GM21390 (cell line): ENCODE measurements at regions not wholly inside any gene's neighbourhood (a gene's known extent, or its start where the extent isn't known, plus 50 kb on each side); places are given as distances from the start of the nearest gene placed in this dataset.
"Not testable (repeated sequence)": the region's sequence is repeated elsewhere in the genome, so short reads cannot be mapped to it uniquely, and the experiment has no call there.

Experiments
- ATAC-seq: cut with Tn5 transposase; IDR thresholded peaks from one replicate; pipeline ENCODE4 v1.9.1; 2021; ENCODE audit not compliant: unreplicated experiment

- ATAC-seq, result no peak
Observed at GRCh38 chr16:87135246-87136030, 181.8 kb downstream of the C16orf95 start.

GRCh38 chr16:87138316-87138715 is 178.9 kb downstream of the C16orf95 start:
- no peak for ATAC-seq

DNA sequence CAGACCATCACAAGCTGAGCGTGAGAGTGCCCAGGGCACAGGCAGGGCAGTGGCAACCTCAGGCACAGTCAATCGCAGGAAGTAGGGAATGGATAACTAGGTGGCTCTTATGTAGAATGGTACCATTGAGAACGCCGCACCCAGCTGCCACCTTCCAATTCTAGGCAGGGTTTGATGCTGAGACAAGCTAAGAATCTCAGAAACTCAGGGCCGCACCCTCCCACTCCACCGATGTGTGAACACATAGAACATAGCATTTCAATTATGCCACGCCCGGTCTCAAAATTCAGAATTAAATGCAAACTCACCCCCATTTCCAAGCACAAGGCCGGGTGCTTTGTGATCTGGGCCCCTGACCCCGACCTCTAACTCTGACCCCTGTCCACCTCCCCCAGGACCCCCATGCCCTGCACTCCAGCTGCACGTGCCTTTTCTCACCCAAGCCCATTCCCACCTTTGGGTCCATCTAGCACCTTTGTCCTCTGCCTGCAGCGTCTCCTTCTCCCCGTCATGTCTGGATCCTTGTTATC is 178.4 kb downstream of the C16orf95 start:
- ATAC-seq, result no peak

- no peak for ATAC-seq
Observed at GRCh38 chr16:87140211-87141200, 176.7 kb downstream of the C16orf95 start.

- ATAC-seq, result no peak
Observed at GRCh38 chr16:87141402-87141801, 175.8 kb downstream of the C16orf95 start.

GRCh38 chr16:87143661-87144121 is 173.5 kb downstream of the C16orf95 start:
- no peak for ATAC-seq

GRCh38 chr16:87144232-87144631 is 173.0 kb downstream of the C16orf95 start:
- ATAC-seq, result no peak

- no peak for ATAC-seq
Observed at GRCh38 chr16:87145181-87146176, 171.7 kb downstream of the C16orf95 start.

GRCh38 chr16:87146676-87147075 is 170.5 kb downstream of the C16orf95 start:
- ATAC-seq, result no peak

GRCh38 chr16:87149051-87149450 is 168.1 kb downstream of the C16orf95 start:
- no peak for ATAC-seq

DNA sequence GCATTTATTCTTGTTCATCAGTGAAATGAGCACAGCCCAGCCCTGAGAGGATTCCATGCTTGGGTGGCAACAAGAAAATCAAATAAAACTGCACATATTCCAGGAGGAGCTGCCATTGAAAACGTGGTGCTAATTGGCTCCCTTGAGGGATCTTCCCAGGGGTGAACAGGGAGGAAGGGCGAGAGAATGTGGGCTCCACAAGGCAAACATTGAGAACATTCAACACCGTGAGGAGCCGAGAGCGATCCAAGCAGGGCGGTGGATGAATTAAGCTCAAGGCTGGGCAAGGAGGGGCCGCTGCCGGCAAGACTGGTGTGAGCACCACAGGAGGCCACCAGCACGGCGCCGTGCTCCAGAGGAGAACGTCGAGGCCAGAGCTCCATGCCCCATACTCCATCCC is 166.9 kb downstream of the C16orf95 start:
- ATAC-seq, result no peak

GRCh38 chr16:87150681-87151280 is 166.4 kb downstream of the C16orf95 start:
- no peak for ATAC-seq

DNA sequence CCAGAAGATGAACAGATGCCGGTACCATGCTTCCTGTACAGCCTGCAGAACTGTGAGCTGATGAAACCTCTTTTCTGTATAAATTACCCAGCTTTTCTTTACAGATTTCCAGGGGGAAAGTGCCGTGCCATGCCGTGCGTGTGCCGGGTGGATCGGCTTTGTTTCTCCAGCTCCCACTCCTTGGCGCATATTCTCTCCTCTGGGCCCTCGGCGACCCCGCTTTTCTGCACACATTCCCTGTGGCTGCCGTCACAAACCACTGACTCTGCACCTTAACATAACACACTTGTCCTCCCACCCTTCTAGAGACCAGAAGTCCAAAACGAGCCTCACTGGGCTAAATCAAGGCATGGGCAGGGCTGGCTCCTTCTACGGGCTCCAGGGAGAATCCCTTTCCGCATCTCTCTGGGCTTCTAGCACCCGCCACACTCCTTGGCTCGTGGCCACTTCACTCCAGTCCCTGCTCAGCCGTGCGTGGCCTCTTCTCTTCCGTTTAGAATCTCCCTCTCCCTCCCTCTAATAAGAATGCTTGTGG is 164.9 kb downstream of the C16orf95 start:
- ATAC-seq, result no peak

DNA sequence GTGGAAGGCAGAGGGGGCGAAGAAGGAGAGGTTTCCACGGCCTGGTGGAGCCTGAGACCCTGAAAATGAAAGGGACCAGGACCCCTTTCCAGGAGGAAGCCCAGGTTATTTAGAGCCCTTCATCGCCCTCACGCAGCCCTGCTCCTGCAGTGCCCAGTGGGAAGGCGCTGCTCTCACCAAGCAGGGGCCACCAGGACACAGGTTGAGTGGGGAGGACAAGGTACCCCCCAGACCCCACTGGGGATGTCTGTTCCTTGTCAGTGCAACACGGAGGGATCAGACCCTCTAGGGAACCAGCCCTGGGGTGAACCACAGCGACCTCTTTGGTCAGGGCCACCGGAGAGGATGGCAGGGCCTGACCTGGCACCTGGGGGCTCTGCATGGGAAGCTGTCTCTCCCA is 163.9 kb downstream of the C16orf95 start:
- no peak for ATAC-seq

DNA sequence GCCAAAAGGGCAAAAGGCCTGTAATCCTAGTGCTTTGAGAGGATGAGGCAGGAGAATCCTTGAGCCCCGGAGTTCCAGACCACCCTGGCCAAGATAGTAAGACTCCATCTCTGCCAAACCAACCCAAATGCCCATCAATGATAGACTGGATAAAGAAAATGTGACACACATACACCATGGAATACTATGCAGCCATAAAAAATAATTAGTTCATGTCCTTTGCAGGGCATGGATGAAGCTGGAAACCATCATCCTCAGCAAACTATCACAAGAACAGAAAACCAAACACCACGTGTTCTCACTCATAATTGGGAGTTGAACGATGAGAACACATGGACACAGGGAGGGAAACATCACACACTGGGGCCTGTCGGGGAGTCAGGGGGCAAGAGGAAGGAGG is 161.9 kb downstream of the C16orf95 start:
- not testable (repeated sequence) for ATAC-seq

DNA sequence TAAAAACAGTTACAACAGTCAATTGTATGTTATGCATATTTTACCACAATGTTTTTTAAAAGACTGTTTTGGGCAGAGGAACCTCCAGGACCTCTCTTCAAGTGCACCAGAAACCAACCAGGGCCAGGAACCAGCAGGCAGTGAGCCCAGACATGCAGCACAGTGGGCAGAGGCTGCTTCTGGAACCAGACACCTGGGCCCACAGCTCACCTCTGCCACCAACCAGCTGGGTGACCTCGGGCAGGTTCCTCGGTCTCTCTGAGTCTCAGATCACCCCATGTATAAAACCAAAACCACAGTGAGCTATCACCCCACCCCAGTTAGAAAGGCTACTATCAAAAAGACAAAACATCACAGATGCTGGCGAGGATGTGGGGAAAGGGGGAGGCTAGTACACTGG is 161.0 kb downstream of the C16orf95 start:
- no peak for ATAC-seq

GRCh38 chr16:87160234-87160636 is 157.0 kb downstream of the C16orf95 start:
- no peak for ATAC-seq

DNA sequence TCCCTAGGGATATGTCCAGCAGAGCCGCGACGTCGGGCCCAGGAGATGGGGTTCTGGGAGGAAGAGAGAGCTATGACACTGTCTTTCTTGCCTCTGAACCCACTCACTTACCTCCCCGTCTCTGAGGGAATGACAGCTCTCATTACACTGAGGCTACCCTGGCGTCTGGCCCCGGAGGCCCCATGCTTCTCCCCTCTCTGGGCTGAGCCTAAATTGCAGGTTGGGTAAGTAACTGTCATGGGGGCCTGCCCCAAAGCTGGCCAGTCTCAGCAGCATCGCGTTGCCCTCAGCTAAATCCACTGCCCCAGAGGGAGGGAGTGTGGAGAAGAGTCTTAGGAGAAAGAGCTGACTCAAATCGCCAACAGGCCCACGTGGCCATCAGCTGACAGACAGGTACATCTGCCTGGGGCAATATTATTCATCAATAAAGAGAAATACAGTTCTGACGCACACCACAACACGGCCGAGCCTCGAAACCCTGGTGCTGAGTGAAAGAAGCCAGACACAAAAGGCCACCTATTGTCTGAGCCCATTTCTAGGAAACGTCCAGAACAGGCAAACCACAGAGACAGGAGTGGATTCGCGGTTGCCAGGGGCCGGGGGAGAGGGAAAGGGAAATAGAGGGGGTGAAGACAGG is 156.4 kb downstream of the C16orf95 start:
- ATAC-seq, result no peak

GRCh38 chr16:87161410-87161809 is 155.8 kb downstream of the C16orf95 start:
- ATAC-seq, result not testable (repeated sequence)
